HG03066 (cell line): ENCODE measurements at regions not wholly inside any gene's neighbourhood (a gene's known extent, or its start where the extent isn't known, plus 50 kb on each side); places are given as distances from the start of the nearest gene placed in this dataset.

Experiments used
- ATAC-seq: cut with Tn5 transposase; IDR thresholded peaks from one replicate; pipeline ENCODE4 v1.9.1; 2021; ENCODE audit warnings: low read depth; ENCODE audit not compliant: unreplicated experiment

DNA sequence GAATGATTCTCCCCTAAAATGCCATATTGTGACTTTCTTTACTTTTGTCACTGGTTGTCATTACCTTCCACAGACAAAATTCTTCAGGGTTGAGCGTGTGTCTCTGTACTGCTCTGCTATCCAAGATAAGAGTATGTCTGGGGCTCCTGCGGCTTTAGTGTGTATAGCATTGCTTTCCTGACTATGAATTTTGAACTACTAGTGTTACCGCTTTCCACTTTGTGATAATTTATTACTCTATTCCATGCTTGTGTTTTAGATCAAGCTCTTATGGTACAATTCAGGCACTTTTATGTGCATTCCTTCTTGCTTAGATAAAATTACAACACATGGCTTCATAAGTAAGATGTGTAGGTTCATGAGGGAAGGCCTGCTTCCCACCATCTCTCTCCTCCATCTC, 51.5 kb upstream of the MEF2C start:
- no peak for ATAC-seq
